ENCODE measurements at regions not wholly inside any gene's neighbourhood (a gene's known extent, or its start where the extent isn't known, plus 50 kb on each side); places are given as distances from the start of the nearest gene placed in this dataset.
"Not testable (repeated sequence)": the region's sequence is repeated elsewhere in the genome, so short reads cannot be mapped to it uniquely, and the experiment has no call there.

GRCh38 chr1:850318-850717, 73.4 kb upstream of the SAMD11 start:
- DNase-seq: not testable (repeated sequence)

GRCh38 chr1:851398-851797, 72.3 kb upstream of the SAMD11 start:
- not testable (repeated sequence) for DNase-seq

- DNase-seq: not testable (repeated sequence)
These were observed 71.9 kb upstream of the SAMD11 start for GRCh38 chr1:851841-852240.

GRCh38 chr1:855202-855981, 68.3 kb upstream of the SAMD11 start:
- not testable (repeated sequence) for DNase-seq

GRCh38 chr1:856541-857057, 67.1 kb upstream of the SAMD11 start:
- not testable (repeated sequence) for DNase-seq

- DNase-seq: not testable (repeated sequence)
These were observed 65.6 kb upstream of the SAMD11 start for GRCh38 chr1:857926-858648.

- not testable (repeated sequence) for DNase-seq
These were observed 65.1 kb upstream of the SAMD11 start for GRCh38 chr1:858649-859041.

- DNase-seq: not testable (repeated sequence)
These were observed 62.8 kb upstream of the SAMD11 start for GRCh38 chr1:860941-861340.

- no peak for DNase-seq
These were observed 62.0 kb upstream of the SAMD11 start for GRCh38 chr1:861714-862113.

GRCh38 chr1:862601-863000, 61.1 kb upstream of the SAMD11 start:
- DNase-seq: not testable (repeated sequence)

GRCh38 chr1:865633-866032, 58.1 kb upstream of the SAMD11 start:
- not testable (repeated sequence) for DNase-seq

GRCh38 chr1:866095-866494, 57.6 kb upstream of the SAMD11 start:
- DNase-seq: no peak

GRCh38 chr1:866631-867299, 57.0 kb upstream of the SAMD11 start:
- not testable (repeated sequence) for DNase-seq

GRCh38 chr1:867550-867949, 56.2 kb upstream of the SAMD11 start:
- not testable (repeated sequence) for DNase-seq

- DNase-seq: peak; percentile 80 to 82
These were observed 54.1 kb upstream of the SAMD11 start for GRCh38 chr1:869499-870244.

All from activated CD4-positive, alpha-beta T cell treated with anti-CD3 and anti-CD28 coated beads, Interleukin-2, amount 50 U/mL, for 48 hours (primary cell).